ENCODE measurements at regions not wholly inside any gene's neighbourhood (a gene's known extent, or its start where the extent isn't known, plus 50 kb on each side); places are given as distances from the start of the nearest gene placed in this dataset.
A peak's percentile ranks its signal among the peaks of the same experiment; 100 is the strongest.

DNA sequence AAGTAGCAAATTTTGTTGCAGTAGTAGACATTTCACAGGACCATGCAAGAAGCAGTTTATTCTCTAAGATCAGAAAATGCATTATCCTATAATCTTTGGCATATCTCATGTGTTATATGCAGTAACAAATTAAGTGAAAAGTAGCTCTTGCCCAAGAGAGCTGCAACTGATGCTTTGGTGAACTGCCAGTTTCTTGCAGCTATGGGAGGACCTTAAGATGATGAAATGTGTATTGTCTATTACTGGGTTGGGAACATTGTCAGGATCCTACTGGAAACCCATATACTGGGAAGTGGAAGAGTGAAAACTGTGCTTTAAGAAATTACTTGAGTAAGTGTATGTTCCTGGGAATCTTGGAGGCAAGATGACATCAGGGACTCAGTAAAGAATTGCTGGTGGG is 238.8 kb downstream of the DACT1 start:
- Histone ChIP-seq H3K9ac (no peak overlapping the region), H3K79me2 (ENCODE audit: low read depth) (no peaks in the 10 kb centered on the region), H3K36me3 (no peaks in the 10 kb centered on the region), H3K27ac (no peak overlapping the region), H3K9me3 (ENCODE audit: low read depth) (no peaks in the 10 kb centered on the region), H3K4me1 (peaks cover under 1% of the 10 kb centered on the region), H3F3A (ENCODE audit: low read depth) (no peaks in the 10 kb centered on the region), H2AFZ (replicated peaks) (no peak overlapping the region), H3K4me2 (no peak overlapping the region), H4K20me1 (ENCODE audit: low read depth) (no peaks in the 10 kb centered on the region), H3K27me3 (no peaks in the 10 kb centered on the region), H3K4me3 (no peak overlapping the region)
- Mint-ChIP-seq H3K4me3 (no peak overlapping the region), H3K27ac (no peak overlapping the region), H3K9me3 (no peaks in the 10 kb centered on the region), H3K4me1 (peaks cover 21% of the 10 kb centered on the region), H3K27me3 (ENCODE audit: insufficient read depth, low read depth) (peaks cover 6% of the 10 kb centered on the region), H3K36me3 (no peaks in the 10 kb centered on the region)
- TF ChIP-seq EZH2 (IDR thresholded peaks at IDR 0.05) = no peak
- no peak for TF ChIP-seq CTCF (IDR thresholded peaks at IDR 0.05)
- TF ChIP-seq EZH2phosphoT487 (IDR thresholded peaks at IDR 0.05) = no peak
- no peak for DNase-seq (ENCODE audit: low spot score)

GRCh38 chr14:58878439-58879139 is 240.8 kb downstream of the DACT1 start:
- H3K9me3 Mint-ChIP-seq = no peaks in the 10 kb centered on the region
- no peak for DNase-seq (ENCODE audit: low spot score)
- no peaks in the 10 kb centered on the region for H3K36me3 Mint-ChIP-seq
- H3K4me2 ChIP-seq = no peak overlapping the region
- no peaks in the 10 kb centered on the region for H3K4me1 ChIP-seq
- no peaks in the 10 kb centered on the region for H3K9me3 ChIP-seq (ENCODE audit: low read depth)
- H4K20me1 ChIP-seq (ENCODE audit: low read depth) = no peaks in the 10 kb centered on the region
- H3K4me3 Mint-ChIP-seq = no peak overlapping the region
- no peak overlapping the region for H3K27ac Mint-ChIP-seq
- peaks cover 3% of the 10 kb centered on the region for H3K4me1 Mint-ChIP-seq
- H3K27ac ChIP-seq = no peak overlapping the region
- no peak overlapping the region for H3K4me3 ChIP-seq
- H3K27me3 Mint-ChIP-seq (ENCODE audit: insufficient read depth, low read depth) = peaks cover 2% of the 10 kb centered on the region
- no peaks in the 10 kb centered on the region for H3K27me3 ChIP-seq
- no peak overlapping the region for H3K9ac ChIP-seq
- TF ChIP-seq EZH2phosphoT487 (IDR thresholded peaks at IDR 0.05) = no peak
- no peak for TF ChIP-seq EZH2 (IDR thresholded peaks at IDR 0.05)
- H3K36me3 ChIP-seq = no peaks in the 10 kb centered on the region
- peak overlapping the region; percentile 58 for H2AFZ ChIP-seq (replicated peaks)
- no peaks in the 10 kb centered on the region for H3F3A ChIP-seq (ENCODE audit: low read depth)
- H3K79me2 ChIP-seq (ENCODE audit: low read depth) = no peaks in the 10 kb centered on the region

DNA sequence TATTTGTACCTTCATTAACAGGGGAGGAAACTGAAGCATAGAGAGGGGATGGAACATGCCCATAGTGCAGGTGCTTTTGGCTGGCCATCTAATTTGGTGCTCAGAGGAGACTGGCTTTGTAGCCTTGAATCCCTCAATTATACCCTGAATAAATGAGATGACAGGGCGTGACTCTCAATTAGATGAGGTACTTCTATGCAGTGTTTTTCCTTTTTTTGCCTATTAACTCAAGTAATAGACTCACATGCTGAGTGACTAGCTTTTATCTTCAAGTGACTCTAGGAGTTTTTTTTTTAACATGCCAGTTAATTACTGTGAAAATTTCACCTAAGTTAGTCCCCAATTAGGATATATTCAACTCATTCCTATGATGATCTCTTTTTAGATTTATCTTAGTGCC is 243.7 kb downstream of the DACT1 start:
- H3K27ac ChIP-seq = no peak overlapping the region
- no peak for DNase-seq (ENCODE audit: low spot score)

More for the DNA sequence above, 243.7 kb downstream of the DACT1 start:
- Mint-ChIP-seq H3K27ac (peak overlapping the region; percentile 9), H3K4me3 (no peak overlapping the region), H3K36me3 (no peaks in the 10 kb centered on the region), H3K27me3 (ENCODE audit: insufficient read depth, low read depth) (peaks cover 2% of the 10 kb centered on the region), H3K9me3 (no peaks in the 10 kb centered on the region), H3K4me1 (no peaks in the 10 kb centered on the region)
- Histone ChIP-seq H3K36me3 (no peaks in the 10 kb centered on the region), H3K4me3 (no peak overlapping the region), H2AFZ (replicated peaks) (no peak overlapping the region), H3F3A (ENCODE audit: low read depth) (no peaks in the 10 kb centered on the region), H3K27me3 (no peaks in the 10 kb centered on the region), H3K4me2 (no peak overlapping the region), H3K9ac (no peak overlapping the region), H3K4me1 (no peaks in the 10 kb centered on the region), H3K9me3 (ENCODE audit: low read depth) (no peaks in the 10 kb centered on the region), H4K20me1 (ENCODE audit: low read depth) (no peaks in the 10 kb centered on the region), H3K79me2 (ENCODE audit: low read depth) (no peaks in the 10 kb centered on the region)
- no peak for TF ChIP-seq EZH2phosphoT487 (IDR thresholded peaks at IDR 0.05)
- no peak for TF ChIP-seq CTCF (IDR thresholded peaks at IDR 0.05)
- TF ChIP-seq EZH2 (IDR thresholded peaks at IDR 0.05) = no peak

Measured in neural progenitor cell (in vitro differentiated cells).